K562 (cell line): ENCODE measurements at regions not wholly inside any gene's neighbourhood (a gene's known extent, or its start where the extent isn't known, plus 50 kb on each side); places are given as distances from the start of the nearest gene placed in this dataset.

ENCODE experiments used
- ATAC-seq: fragments of 200-7000 bp; cut with Tn5 transposase; 3 replicates; pipeline ENCODE4 v1.9.1; 2020; ENCODE audit warnings: moderate library complexity
- BruUV-seq: library from RNA; stranded (reverse); fragments of 400-500 nt; replicated peaks from 2 replicates; lab custom pipeline; 2021; lab: Mats Ljungman, UMichigan
- CTCF ChIA-PET: fragments of 300-600 bp; formaldehyde crosslinking; extraction: SDS; loops from one replicate; lab custom pipeline; 2021; ENCODE audit warnings: low intra/inter-chr PET ratio; lab: Yijun Ruan, JAX
- POLR2A ChIA-PET: fragments of 300-600, 350-650 bp; sonication (Branson Sonifier 250); formaldehyde crosslinking; extraction: SDS; loops from one replicate; lab custom pipeline; 2021; ENCODE audit warnings: antibody characterized with exemption, inconsistent platforms; lab: Yijun Ruan, JAX
- DNase-seq, 4 experiments: peaks; one replicate each; pipeline versions ENCODE4 v3.0.0 to v3.0.0-alpha.2; 2011 to 2018; ENCODE audit warnings: low spot score in 3 of 4, mixed read lengths in 3 of 4; ENCODE audit errors: extremely low read depth in 1 of 4
- FAIRE-seq: peaks from 2 replicates; lab custom pipeline; 2011; peaks lifted over from hg19 to GRCh38; lab: Jason Lieb, UNC
- H2AFZ ChIP-seq: 2 replicates; pipeline ENCODE4 v1.6.0; 2011; ENCODE audit warnings: low read depth, low read length, control low read depth, inconsistent platforms
- H3K27ac ChIP-seq: fragments of 200-600 bp; 3 replicates; pipeline ENCODE4 v1.8.0; 2011; ENCODE audit warnings: low read depth, mild to moderate bottlenecking, control low read depth, inconsistent platforms, low read length, moderate library complexity, mixed read lengths; ENCODE audit errors: extremely low read depth
- H3K27me3 ChIP-seq, 2 experiments: fragments of 300-600 bp in 1 of 2; 2 replicates in 1 of 2; 3 replicates in 1 of 2; pipeline versions ENCODE4 v1.6.0 to v1.8.0; 2011; ENCODE audit warnings: inconsistent platforms in 2 of 2, low read length in 2 of 2, mild to moderate bottlenecking in 1 of 2, mixed read lengths in 1 of 2, moderate library complexity in 1 of 2; ENCODE audit not compliant: control insufficient read depth in 2 of 2, insufficient read depth in 2 of 2
- H3K36me3 ChIP-seq: fragments of 300-600 bp; 3 replicates; pipeline ENCODE4 v1.8.0; 2011; ENCODE audit warnings: mild to moderate bottlenecking, low read length, inconsistent platforms; ENCODE audit not compliant: control insufficient read depth, insufficient read depth
- H3K4me1 ChIP-seq, 2 experiments: fragments of 200-600 bp in 1 of 2; replicated peaks in 1 of 2; 2 replicates in 1 of 2; 3 replicates in 1 of 2; pipeline versions ENCODE4 v1.5.1 to v1.8.0; 2011; ENCODE audit warnings: inconsistent platforms in 2 of 2, low read length in 2 of 2, mild to moderate bottlenecking in 1 of 2, mixed read lengths in 1 of 2, moderate library complexity in 1 of 2; ENCODE audit not compliant: control insufficient read depth in 2 of 2, insufficient read depth in 2 of 2
- H3K4me2 ChIP-seq: 2 replicates; pipeline ENCODE4 v1.6.1; 2011; ENCODE audit warnings: low read length, control low read depth, inconsistent platforms, mixed read lengths; ENCODE audit not compliant: insufficient read depth
- H3K4me3 ChIP-seq: fragments of 200-600 bp; sonication (generic), shearing (Covaris generic); 2 replicates; pipeline ENCODE4 v1.5.1; 2016; ENCODE audit warnings: control low read depth, inconsistent platforms
- H3K79me2 ChIP-seq: fragments of 200-600 bp; 3 replicates; pipeline ENCODE4 v1.8.0; 2011; ENCODE audit warnings: low read length, inconsistent platforms; ENCODE audit not compliant: control insufficient read depth, insufficient read depth
- H3K9ac ChIP-seq, 2 experiments: 2 replicates each; pipeline versions ENCODE4 v1.6.0 to v1.6.1; 2011; ENCODE audit warnings: low read depth in 2 of 2, low read length in 2 of 2, control low read depth in 1 of 2, inconsistent platforms in 1 of 2, mild to moderate bottlenecking in 1 of 2, mixed read lengths in 1 of 2; ENCODE audit not compliant: insufficient read depth in 1 of 2
- H3K9me1 ChIP-seq: one replicate; pipeline ENCODE4 v1.6.0; 2011; ENCODE audit warnings: inconsistent platforms, mild to moderate bottlenecking, low read length, moderate library complexity; ENCODE audit not compliant: control insufficient read depth, insufficient read depth
- H3K9me3 ChIP-seq: replicated peaks from 2 replicates; pipeline ENCODE4 v1.5.1; 2011; ENCODE audit warnings: low read depth, low read length, inconsistent platforms; ENCODE audit not compliant: control insufficient read depth, insufficient read depth
- H4K20me1 ChIP-seq: replicated peaks from 2 replicates; pipeline ENCODE4 v1.6.1; 2011; ENCODE audit warnings: low read length, inconsistent platforms, mixed read lengths; ENCODE audit not compliant: control insufficient read depth, insufficient read depth
- ARID2 ChIP-seq: fragments of 450-650 bp; IDR thresholded peaks from 2 replicates; pipeline ENCODE4 v1.6.1; 2017; ENCODE audit warnings: antibody characterized with exemption, mild to moderate bottlenecking
- CBX5 ChIP-seq: IDR thresholded peaks from 2 replicates; pipeline ENCODE4 v1.6.1; 2014; ENCODE audit warnings: low read depth, borderline replicate concordance
- KLF10 ChIP-seq: fragments of 250-450 bp; sonication (Bioruptor Pico); IDR thresholded peaks from 2 replicates; pipeline ENCODE4 v1.6.1; 2021; ENCODE audit warnings: matching md5 sums
- TCFL5 ChIP-seq: fragments of 250-450 bp; sonication (Bioruptor Pico); conservative IDR thresholded peaks from 2 replicates; pipeline ENCODE4 v1.6.1; 2021; ENCODE audit warnings: mild to moderate bottlenecking, moderate library complexity, matching md5 sums
- ZNF639 ChIP-seq, 2 experiments: fragments of 200-800 bp in 1 of 2; sonication (Bioruptor generic) in 1 of 2; sonication (generic) in 1 of 2; formaldehyde crosslinking in 1 of 2; IDR thresholded peaks in 1 of 2; conservative IDR thresholded peaks in 1 of 2; 2 replicates each; pipeline versions ENCODE4 v1.5.0 to v1.6.1; 2016 to 2020; ENCODE audit warnings: missing compliant biosample characterization in 1 of 2, missing genetic modification characterization in 1 of 2, missing genetic modification reagents in 1 of 2
- WGBS: fragments of 100-300 bp; shearing (Covaris generic); methylation state at CpG from one replicate; pipeline ENCODE4 v1.1.6; 2016; ENCODE audit warnings: low coverage, mixed read lengths; ENCODE audit not compliant: insufficient coverage; ENCODE audit errors: missing lambda C conversion rate; 5-methylcytosine and 5-hydroxymethylcytosine counted together
- in situ Hi-C: fragments of 300-500 bp; cut with MboI; formaldehyde crosslinking; loops from 4 replicates; pipeline ENCODE4 v1.15.0; 2018; ENCODE audit warnings: inconsistent platforms, mixed read lengths
- intact Hi-C: fragments of 100-400 bp; cut with micrococcal nuclease; formaldehyde crosslinking; loops from 2 replicates; pipeline ENCODE4 v1.14.2; 2022

- TF ChIP-seq ZNF639 (CRISPR knock-in tag; conservative IDR thresholded peaks at IDR 0.05 in 1 of 2, IDR thresholded peaks at IDR 0.05 in 1 of 2) (no peak), ARID2 (no peak)
These were observed 334.4 kb downstream of the GADD45G start (continued) for GRCh38 chr9:89939181-89939580.

- Histone ChIP-seq H3K4me3 (no peak overlapping the region), H3K27me3 (peaks cover 0 to 8% of the 10 kb centered on the region in 2 experiments; a peak in 2 of 5 replicates), H3K9ac (no peak overlapping the region), H3K4me1 (no peaks in the 10 kb centered on the region), H3K4me2 (no peak overlapping the region), H3K79me2 (no peaks in the 10 kb centered on the region), H3K9me3 (no peaks in the 10 kb centered on the region), H3K36me3 (no peaks in the 10 kb centered on the region), H3K27ac (no peak overlapping the region), H4K20me1 (no peaks in the 10 kb centered on the region), H3K9me1 (no peaks in the 10 kb centered on the region), H2AFZ (no peak overlapping the region)
- TF ChIP-seq KLF10 (CRISPR knock-in tag) (no peak), CBX5 (no peak), TCFL5 (CRISPR knock-in tag) (no peak)
- FAIRE-seq: no peak
- no peak for ATAC-seq
- WGBS: 1% methylated on average over 10 of the region's 14 CpGs
- in situ Hi-C loops (no loop called here), intact Hi-C loops (no loop called here)
- POLR2A ChIA-PET: interaction anchor here (0.8 kb wide), 1 partner anchor 316 kb away, joined by 3 read pairs; no protein-coding TSS in a partner anchor
- CTCF ChIA-PET: no interaction called here
- no TSS peak for BruUV-seq
- DNase-seq: no peak
These were observed 334.9 kb downstream of the GADD45G start for GRCh38 chr9:89939626-89940292.
